Left renal pelvis (tissue), 4 donors: ENCODE measurements at regions not wholly inside any gene's neighbourhood (a gene's known extent, or its start where the extent isn't known, plus 50 kb on each side); places are given as distances from the start of the nearest gene placed in this dataset.

Source experiments
- DNase-seq, 4 donors: peaks; one replicate each; pipeline ENCODE4 v3.0.0-alpha.2; 2013; ENCODE audit warnings: low read depth in 4 of 4, low spot score in 3 of 4

GRCh38 chr10:30793093-30793492 lies 163.5 kb upstream of the LYZL2 start:
- no peak for DNase-seq

GRCh38 chr10:30792025-30792424 lies 162.5 kb upstream of the LYZL2 start:
- DNase-seq: no peak

DNA sequence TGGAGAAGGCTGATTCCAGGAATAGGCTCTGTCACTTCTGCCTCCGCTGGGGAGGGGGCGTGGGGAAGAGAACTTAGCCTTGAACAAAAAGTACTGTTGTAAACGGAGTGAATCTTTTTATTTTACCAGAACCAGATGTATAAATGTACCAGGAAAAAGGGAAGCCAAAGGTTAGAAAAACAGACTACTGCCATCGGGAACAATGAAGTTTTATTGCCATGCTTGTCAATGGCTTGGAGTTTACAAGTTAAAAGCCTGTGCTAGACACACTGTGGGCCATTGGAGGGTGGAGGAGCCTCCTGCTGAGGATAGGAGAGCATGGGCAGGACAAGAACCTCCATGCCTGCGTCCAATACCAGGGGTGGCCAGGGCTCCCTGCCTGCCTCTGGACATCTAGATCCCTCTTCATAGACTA lies 161.7 kb upstream of the LYZL2 start:
- DNase-seq: no peak

DNA sequence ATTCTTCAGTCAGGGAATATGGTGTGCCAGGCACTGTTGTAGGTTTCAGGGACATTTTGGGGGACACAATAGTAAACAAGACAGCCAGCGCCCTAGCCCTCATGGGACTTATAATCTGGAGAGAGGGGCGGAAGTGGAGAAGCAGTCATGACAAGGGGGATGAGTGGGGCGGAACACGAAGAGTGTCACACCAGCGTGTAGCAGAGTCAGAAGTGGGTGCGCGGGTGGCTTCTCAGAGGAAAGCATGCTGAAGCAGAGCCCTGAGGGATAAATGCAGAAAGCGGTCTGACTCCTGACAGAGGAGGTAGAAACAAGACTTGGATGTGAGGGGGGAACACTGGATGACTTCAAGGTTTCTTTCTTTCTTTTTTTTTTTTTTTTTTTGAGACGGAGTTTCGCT lies 160.3 kb upstream of the LYZL2 start:
- DNase-seq: no peak

DNA sequence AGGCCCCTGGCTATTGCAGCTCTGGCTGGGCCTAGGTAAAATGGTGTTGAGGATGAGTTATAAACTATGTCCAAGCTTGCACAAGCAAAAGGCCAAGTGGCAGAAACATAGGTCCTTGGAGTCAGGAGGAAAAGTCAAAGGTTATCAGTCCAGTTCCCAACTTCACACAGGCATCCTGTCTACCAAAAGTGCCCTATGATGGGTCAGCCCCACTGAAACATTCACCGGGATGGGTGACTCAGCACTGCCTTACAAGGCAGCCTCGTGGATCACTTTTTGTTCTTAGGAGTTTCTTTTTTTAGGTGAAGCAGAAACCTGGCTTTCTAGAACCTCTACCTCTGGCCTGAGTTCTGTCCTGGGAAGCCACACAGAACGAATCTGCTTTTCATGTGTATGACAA lies 158.8 kb upstream of the LYZL2 start:
- DNase-seq: no peak

- DNase-seq: no peak
Observed at GRCh38 chr10:30786906-30787305, 157.4 kb upstream of the LYZL2 start.

- no peak for DNase-seq
Observed at GRCh38 chr10:30786131-30786530, 156.6 kb upstream of the LYZL2 start.

DNA sequence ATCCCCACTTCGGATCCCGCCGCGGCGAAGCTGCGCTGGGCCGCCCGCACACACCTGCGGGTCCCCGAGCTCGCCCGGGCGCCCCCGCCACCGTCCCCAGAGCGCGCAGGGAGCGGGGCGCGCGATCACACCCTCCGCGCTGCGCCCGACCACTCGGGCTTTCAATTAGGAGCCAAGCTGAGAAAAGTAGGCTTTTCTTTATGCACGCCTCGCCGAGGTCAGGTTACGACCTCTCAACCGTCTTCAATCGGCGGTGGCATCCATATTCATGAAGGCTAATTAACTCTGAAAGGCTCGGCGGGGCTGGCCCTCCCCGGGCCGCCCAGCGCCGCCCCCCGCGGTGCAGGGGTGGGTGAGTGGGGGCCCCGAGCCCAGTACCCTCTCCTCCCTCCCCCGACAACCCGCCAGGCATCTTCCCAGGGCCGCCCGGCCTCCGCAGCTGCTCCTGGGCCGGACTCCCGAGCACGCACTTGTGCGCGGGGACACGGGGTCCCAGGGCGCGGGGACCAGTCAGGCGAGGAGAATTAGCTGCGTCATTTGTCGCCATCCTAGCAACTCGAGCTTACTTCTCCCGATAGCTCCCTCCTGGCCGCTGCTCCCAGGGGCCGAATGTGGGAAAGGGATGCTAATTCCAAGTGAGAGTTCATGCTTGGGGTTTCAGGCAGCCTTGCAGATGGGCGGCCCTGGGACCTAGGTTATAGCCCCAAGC lies 155.5 kb upstream of the LYZL2 start:
- peak in 3 of 4 donors; percentile 62 to 75 (median 75) for DNase-seq

DNA sequence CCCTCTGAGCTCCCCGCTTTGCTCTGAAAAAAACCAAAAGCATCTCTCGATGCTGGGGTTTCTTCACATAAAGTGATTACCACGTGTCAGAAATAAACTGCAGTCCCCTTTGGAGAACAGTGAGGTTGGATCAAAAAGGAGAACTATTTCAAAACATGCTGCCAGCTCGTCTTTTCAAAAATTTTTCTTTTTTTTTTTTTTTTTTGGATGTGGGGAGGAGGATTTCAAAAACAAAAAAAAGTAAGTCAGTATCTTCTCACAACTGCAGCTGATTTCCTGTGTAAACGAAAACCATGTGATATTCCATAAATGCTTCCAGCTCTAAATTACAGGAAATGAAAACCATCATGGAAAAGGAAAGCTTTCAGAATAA lies 155.0 kb upstream of the LYZL2 start:
- no peak for DNase-seq

GRCh38 chr10:30783939-30784501 lies 154.5 kb upstream of the LYZL2 start:
- peak in 2 of 4 donors; percentile 59 to 76 for DNase-seq

- no peak for DNase-seq
Observed at GRCh38 chr10:30782537-30783461, 153.2 kb upstream of the LYZL2 start.

DNA sequence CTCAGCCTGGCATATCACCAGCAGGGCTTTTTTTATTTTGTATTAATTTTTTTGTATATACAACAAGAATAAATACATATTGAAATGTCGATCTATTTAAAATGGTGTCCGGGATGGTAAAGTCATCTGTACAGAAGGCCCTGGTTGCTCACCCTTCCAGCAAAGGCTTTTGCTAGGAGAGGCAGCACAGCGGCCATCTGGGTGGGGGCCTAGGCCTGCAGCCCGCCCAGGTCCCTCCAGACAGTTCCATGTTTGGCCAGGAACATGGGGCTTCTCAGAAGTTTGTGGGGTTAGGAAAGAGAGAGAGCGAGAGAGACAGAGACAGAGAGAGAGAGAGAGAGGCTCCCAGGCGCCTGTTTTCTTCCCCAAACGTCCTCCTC lies 152.6 kb upstream of the LYZL2 start:
- DNase-seq: no peak

DNA sequence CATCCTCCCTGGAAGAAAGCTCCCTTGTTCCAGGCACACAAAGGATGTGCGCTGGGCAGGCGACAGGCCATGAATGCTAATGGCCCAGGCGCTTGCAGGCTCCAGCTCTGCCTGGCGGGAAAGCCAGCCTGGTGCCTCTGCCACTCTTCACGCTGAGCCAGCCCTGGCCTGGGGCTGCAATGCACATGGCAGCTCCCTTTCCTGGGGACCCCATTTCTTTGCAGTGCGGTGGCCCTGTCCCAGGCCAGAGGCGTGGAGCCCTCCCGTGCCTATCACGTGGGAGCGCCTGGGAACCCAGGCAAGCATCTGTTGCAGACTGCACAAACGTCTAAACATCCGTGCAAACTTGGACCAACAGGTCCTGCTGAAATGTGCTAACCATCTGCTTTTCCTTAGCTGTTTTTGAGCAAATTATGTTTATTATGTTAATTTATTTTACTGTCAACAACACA lies 152.1 kb upstream of the LYZL2 start:
- DNase-seq: no peak

- DNase-seq: no peak
Observed at GRCh38 chr10:30778769-30779168, 149.2 kb upstream of the LYZL2 start.

GRCh38 chr10:30775779-30776591 lies 146.4 kb upstream of the LYZL2 start:
- no peak for DNase-seq

DNA sequence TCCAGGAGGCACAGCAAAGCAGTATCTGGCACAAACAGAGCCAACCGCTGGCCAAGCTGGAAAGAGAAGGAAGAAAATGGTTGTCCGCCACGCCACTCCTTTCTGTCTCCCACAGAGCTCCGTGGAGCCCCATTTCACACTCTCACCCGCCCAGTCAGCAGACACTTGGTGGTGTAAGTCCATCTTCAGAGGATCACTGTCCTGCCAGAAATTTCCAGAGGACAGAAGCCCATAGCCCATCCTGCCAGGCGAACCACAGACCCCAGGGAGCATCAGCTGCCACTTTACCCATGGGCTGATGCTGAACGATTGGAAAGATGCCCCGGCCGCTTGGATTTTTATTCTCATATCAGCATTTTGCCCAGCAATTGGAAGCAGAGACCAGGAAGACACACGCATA lies 144.7 kb upstream of the LYZL2 start:
- no peak for DNase-seq

DNA sequence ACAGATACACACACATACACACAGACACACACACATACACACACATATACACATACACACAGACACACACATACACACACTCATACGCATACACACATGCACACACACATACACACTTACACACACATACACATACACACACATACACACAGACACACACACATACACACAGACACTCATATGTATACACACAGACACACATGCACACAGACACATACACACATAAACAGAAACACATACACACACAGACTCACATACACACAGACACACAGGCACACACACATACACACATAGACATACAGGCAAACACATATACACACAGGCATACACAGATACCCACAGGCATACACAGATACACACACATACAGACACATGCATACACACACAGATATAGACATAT lies 143.9 kb upstream of the LYZL2 start:
- DNase-seq: no peak

DNA sequence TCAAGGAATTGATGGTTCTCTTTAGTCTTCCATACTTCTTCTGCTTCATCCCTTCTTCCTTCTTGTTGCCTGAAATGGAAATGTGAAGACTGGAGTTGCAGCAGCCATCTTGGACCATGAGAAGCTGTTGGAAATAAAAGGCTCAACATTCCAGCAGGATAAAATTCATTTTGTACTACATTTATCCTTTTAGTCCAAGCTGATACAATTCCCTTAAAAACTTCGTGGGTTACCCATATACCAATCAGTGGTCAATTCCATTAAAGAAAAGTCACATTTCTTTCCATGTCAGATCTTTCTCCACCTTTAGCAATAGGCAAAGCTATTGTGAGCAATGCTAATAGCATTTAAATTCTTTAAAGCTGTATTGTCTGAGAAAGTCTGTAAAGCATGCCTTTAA lies 141.3 kb upstream of the LYZL2 start:
- no peak for DNase-seq

- DNase-seq: no peak
Observed at GRCh38 chr10:30770229-30770628, 140.7 kb upstream of the LYZL2 start.

- DNase-seq: no peak
Observed at GRCh38 chr10:30769361-30769760, 139.8 kb upstream of the LYZL2 start.

- DNase-seq: no peak
Observed at GRCh38 chr10:30765616-30766015, 136.1 kb upstream of the LYZL2 start.
